Gastrocnemius medialis (tissue), 4 donors: ENCODE measurements at regions not wholly inside any gene's neighbourhood (a gene's known extent, or its start where the extent isn't known, plus 50 kb on each side); places are given as distances from the start of the nearest gene placed in this dataset.

Source experiments
- ATAC-seq, 2 donors: fragments of 150-250 bp; one replicate each; pipeline ENCODE4 v1.9.1; 2016
- DNase-seq, 2 donors: peaks; one replicate each; pipeline ENCODE4 v3.0.0-alpha.2; 2019
- H3K27ac ChIP-seq, 4 donors: fragments of 200-600 bp; sonication (generic); 1 replicate in 1 of 4; 2 replicates in 3 of 4; pipeline ENCODE4 v1.5.1; 2016 to 2018; ENCODE audit warnings: mild to moderate bottlenecking in 2 of 4, moderate library complexity in 1 of 4
- H3K27me3 ChIP-seq, 3 donors: fragments of 200-600 bp; sonication (generic) in 2 of 3; 1 replicate in 1 of 3; 2 replicates in 2 of 3; pipeline versions ENCODE4 v1.5.1 to v1.6.0; 2016 to 2019; ENCODE audit warnings: mild to moderate bottlenecking in 1 of 3, moderate library complexity in 1 of 3
- H3K36me3 ChIP-seq, 2 donors: fragments of 200-600 bp; sonication (generic) in 1 of 2; one replicate each; pipeline ENCODE4 v1.5.1; 2017 to 2018
- H3K4me1 ChIP-seq, 2 donors: fragments of 200-600 bp; sonication (generic) in 1 of 2; one replicate each; pipeline ENCODE4 v1.5.1; 2016 to 2017; ENCODE audit warnings: mild to moderate bottlenecking in 2 of 2
- H3K4me3 ChIP-seq, 4 donors: fragments of 200-600 bp; sonication (generic) in 3 of 4; 1 replicate in 1 of 4; 2 replicates in 3 of 4; pipeline ENCODE4 v1.5.1; 2016 to 2019; ENCODE audit warnings: mild to moderate bottlenecking in 2 of 4
- H3K9me3 ChIP-seq, 3 donors: fragments of 200-600 bp; sonication (generic) in 2 of 3; 1 replicate in 1 of 3; 2 replicates in 2 of 3; pipeline ENCODE4 v1.5.1; 2016 to 2019
- POLR2A ChIP-seq, 2 donors: fragments of 450-650 bp; IDR thresholded peaks; one replicate each; pipeline ENCODE4 v1.6.1; 2017; ENCODE audit warnings: antibody characterized with exemption in 2 of 2, mild to moderate bottlenecking in 2 of 2, moderate library complexity in 2 of 2
- in situ Hi-C, 4 donors: fragments of 200-750 bp; cut with MboI; loops; one replicate each; pipeline versions ENCODE4 v1.15.0 to v1.8.0; 2017; ENCODE audit warnings: low sequenced_read_pairs in 4 of 4
- intact Hi-C: fragments of 100-400 bp; cut with DNase I; formaldehyde crosslinking; loops from one replicate; pipeline ENCODE4 v1.15.1; 2023; ENCODE audit warnings: low total_unique reads
- TF ChIP-seq, protein P1 (sequence below), 5 experiments: fragments of 450-650 bp in 3 of 5; fragments of 200-600 bp in 2 of 5; sonication (generic) in 2 of 5; IDR thresholded peaks in 4 of 5; conservative IDR thresholded peaks in 1 of 5; 1 replicate in 4 of 5; 2 replicates in 1 of 5; pipeline ENCODE4 v1.5.1; 2016 to 2019; ENCODE audit warnings: antibody characterized with exemption in 5 of 5, mild to moderate bottlenecking in 3 of 5, moderate library complexity in 3 of 5

DNA sequence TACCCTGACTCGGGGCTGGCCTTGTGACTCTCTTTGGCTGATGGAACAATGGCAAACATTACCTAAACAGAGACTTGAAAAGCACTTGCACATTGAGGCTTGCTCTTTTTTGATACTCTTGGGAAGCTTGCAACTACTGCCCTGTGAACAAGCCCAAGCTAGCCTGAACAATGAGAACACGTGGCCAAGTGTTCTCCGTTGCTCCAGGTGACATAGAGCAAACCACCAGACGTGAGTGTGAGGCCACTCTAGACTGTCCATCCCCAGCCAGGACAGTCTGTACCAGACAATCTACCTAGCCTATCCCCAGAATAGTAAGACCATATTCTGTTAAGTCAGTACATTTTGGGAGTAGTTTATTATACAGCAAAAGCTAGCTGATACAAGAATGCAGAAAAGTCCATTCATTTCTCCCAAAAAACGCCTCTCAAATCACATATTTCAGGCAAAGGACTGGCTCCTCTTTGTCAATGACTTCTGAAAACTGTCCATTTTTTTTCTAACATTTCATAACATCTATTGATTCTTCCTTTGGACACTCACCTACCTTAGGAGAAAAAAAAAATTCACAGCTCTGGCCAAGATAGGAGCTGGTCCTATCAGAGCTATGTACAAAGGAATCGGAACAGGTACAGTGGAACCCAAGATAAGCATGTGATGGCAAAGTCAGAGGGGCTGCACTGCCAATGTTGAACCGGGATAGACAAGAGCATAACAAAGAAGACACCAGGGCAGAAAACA is 142.1 kb upstream of the PKDCC start:
- Histone ChIP-seq H3K27ac (no peak overlapping the region), H3K4me1 (no peaks in the 10 kb centered on the region), H3K9me3 (no peaks in the 10 kb centered on the region), H3K36me3 (no peaks in the 10 kb centered on the region), H3K4me3 (no peak overlapping the region), H3K27me3 (no peaks in the 10 kb centered on the region)
- in situ Hi-C loops (no loop called here), intact Hi-C loops (loop anchor here (2.0 kb wide), 1 partner anchor 15 kb away; no protein-coding TSS in a partner anchor)
- DNase-seq (no peak), ATAC-seq (no peak)
- TF ChIP-seq POLR2A (IDR thresholded peaks at IDR 0.05) = no peak
- TF ChIP-seq, protein P1, sequence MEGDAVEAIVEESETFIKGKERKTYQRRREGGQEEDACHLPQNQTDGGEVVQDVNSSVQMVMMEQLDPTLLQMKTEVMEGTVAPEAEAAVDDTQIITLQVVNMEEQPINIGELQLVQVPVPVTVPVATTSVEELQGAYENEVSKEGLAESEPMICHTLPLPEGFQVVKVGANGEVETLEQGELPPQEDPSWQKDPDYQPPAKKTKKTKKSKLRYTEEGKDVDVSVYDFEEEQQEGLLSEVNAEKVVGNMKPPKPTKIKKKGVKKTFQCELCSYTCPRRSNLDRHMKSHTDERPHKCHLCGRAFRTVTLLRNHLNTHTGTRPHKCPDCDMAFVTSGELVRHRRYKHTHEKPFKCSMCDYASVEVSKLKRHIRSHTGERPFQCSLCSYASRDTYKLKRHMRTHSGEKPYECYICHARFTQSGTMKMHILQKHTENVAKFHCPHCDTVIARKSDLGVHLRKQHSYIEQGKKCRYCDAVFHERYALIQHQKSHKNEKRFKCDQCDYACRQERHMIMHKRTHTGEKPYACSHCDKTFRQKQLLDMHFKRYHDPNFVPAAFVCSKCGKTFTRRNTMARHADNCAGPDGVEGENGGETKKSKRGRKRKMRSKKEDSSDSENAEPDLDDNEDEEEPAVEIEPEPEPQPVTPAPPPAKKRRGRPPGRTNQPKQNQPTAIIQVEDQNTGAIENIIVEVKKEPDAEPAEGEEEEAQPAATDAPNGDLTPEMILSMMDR (IDR thresholded peaks at IDR 0.05 in 4 of 5, conservative IDR thresholded peaks at IDR 0.05 in 1 of 5) = no peak

DNA sequence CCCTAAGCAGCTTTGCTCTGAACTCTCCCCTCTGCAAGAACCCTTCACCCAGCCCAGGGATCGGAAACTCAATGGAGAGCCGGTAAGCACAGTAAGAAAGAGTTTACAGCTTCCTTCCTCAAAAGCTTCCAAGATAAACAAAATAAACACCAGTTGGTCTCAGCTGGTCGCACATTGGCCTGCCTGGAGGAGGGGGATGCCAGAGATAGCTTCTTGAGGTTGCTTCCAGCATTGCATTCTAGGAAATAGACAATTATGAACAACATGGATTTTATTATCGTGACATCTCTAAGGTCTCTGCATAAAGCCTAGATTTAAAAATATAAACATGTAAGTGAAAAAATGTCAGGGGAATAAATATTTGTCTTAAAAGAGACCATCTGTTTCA is 141.5 kb upstream of the PKDCC start:
- Histone ChIP-seq H3K4me1 (no peaks in the 10 kb centered on the region), H3K27ac (no peak overlapping the region), H3K36me3 (no peaks in the 10 kb centered on the region), H3K9me3 (no peaks in the 10 kb centered on the region), H3K27me3 (no peaks in the 10 kb centered on the region), H3K4me3 (no peak overlapping the region)
- DNase-seq = no peak
- in situ Hi-C loops = no loop called here
- intact Hi-C loops = loop anchor here (2.0 kb wide), 1 partner anchor 16 kb away; no protein-coding TSS in a partner anchor
- TF ChIP-seq, protein P1 (IDR thresholded peaks at IDR 0.05 in 4 of 5, conservative IDR thresholded peaks at IDR 0.05 in 1 of 5) = no peak
- TF ChIP-seq POLR2A (IDR thresholded peaks at IDR 0.05) = no peak
- ATAC-seq = no peak

DNA sequence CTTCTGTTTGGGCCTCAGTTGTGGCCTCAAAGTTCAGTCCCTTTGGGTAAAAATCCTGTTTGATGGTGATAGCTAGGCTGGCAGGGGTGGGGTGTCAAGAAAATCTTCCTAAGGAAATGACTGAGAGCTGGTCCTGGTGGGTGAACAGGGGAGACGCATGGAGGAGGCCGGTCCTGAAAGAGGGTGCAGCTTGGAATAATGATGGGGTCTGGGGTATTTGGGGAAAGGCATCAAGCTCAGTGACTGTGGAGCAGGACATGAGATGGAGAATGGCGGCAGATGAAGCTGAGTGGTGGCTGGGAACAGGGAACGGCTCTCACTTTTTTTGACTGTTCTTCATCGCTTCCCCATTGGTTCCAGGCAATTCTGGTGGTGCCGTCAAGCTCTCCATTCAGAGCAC is 140.7 kb upstream of the PKDCC start:
- Histone ChIP-seq H3K27me3 (no peaks in the 10 kb centered on the region), H3K36me3 (no peaks in the 10 kb centered on the region), H3K4me3 (no peak overlapping the region), H3K9me3 (no peaks in the 10 kb centered on the region), H3K27ac (no peak overlapping the region), H3K4me1 (peaks cover 4 to 8% of the 10 kb centered on the region in 2 donors)
- intact Hi-C loops (loop anchor here (2.0 kb wide), 1 partner anchor 16 kb away; no protein-coding TSS in a partner anchor), in situ Hi-C loops (no loop called here)
- no peak for TF ChIP-seq POLR2A (IDR thresholded peaks at IDR 0.05)
- TF ChIP-seq, protein P1 (IDR thresholded peaks at IDR 0.05 in 4 of 5, conservative IDR thresholded peaks at IDR 0.05 in 1 of 5) = no peak
- ATAC-seq = no peak
- DNase-seq = no peak

DNA sequence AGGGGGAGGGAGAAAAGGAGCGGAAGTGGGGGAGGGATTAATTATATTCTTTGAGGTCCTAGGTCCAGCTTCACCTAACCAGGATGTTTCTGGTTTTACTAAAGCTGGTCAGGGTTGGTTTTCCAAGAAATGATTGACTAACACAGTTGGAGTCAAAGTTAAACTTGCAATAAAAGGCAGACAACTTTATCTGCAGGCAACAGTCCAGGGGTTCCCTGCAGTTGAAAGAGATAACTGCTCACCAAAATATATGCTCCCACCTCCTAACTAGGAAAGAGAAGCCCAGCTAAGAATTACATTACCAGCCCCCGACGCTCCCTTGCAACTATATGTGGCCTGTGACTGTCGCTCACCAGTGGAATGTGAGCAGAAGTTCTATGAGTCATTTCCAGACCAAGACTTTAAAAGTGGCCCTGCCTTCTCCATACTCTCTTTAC is 140.0 kb upstream of the PKDCC start:
- Histone ChIP-seq H3K4me1 (peaks cover 10 to 14% of the 10 kb centered on the region in 2 donors), H3K9me3 (no peaks in the 10 kb centered on the region), H3K27ac (peak overlapping the region in 1 of 4 donors; percentile 31), H3K36me3 (no peaks in the 10 kb centered on the region), H3K27me3 (no peaks in the 10 kb centered on the region), H3K4me3 (no peak overlapping the region)
- in situ Hi-C loops (no loop called here), intact Hi-C loops (loop anchor here (2.0 kb wide), 1 partner anchor 17 kb away; no protein-coding TSS in a partner anchor)
- ATAC-seq = peak; percentile 72 to 79
- no peak for DNase-seq
- TF ChIP-seq, protein P1 (IDR thresholded peaks at IDR 0.05 in 4 of 5, conservative IDR thresholded peaks at IDR 0.05 in 1 of 5) = no peak
- TF ChIP-seq POLR2A (IDR thresholded peaks at IDR 0.05) = no peak
